ENCODE measurements at regions not wholly inside any gene's neighbourhood (a gene's known extent, or its start where the extent isn't known, plus 50 kb on each side); places are given as distances from the start of the nearest gene placed in this dataset.
"Not testable (repeated sequence)": the region's sequence is repeated elsewhere in the genome, so short reads cannot be mapped to it uniquely, and the experiment has no call there.

DNA sequence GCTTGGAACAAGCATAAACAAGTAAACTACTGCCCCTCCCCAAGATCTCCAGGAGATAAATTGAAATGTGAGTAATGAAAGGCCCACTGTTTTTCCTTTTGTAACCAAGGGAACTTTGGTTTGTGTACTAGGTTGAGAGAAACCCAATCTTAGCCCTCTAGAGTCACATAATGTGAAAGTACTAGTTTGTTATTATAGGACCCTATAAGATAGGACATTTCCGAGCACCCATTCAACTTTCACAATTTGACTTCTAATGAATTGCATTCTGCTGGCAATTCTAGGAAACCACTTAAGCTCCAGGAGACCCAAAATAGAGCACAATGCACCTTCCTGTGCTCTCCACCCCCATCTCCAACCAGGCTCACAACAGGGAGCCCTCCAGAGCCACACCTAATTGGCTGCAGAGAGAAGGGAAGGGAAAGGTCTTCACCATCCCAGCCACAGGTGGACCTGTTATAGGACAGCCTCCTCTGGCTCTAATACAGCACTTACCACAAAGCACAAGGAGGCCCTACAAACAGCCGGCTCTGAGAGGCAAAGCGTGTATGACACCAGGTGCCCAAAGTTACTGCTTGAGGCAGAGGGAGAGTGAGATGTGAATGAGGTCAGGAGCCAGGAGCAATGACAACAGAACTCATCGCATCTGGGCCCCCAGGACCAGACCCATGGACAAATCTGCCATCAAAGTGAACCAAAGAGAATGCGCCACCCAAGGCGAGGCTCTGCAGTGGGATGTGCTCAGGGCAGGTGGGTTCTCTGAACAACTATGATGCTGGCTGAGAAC, 163.3 kb upstream of the NTF3 start:
- no peak for DNase-seq

DNA sequence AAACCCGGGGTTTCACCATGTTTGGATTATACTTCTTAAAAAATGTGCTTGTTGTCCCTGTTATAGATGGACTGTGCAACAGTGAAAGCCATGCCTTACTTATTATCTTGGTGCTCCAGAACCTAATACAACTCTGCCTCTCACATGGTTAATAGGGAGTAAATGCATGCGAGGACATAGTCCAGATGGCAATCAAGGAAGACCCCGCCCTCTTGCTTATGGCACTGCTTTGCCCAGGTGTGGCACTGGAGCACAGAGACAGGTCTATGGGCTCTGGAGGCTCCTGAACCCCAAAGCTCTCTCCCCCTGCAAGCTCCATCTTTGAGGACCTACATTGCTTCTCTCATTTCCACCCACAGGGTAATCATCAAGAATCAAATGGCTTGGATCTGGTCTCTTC, 162.1 kb upstream of the NTF3 start:
- DNase-seq, result no peak

DNA sequence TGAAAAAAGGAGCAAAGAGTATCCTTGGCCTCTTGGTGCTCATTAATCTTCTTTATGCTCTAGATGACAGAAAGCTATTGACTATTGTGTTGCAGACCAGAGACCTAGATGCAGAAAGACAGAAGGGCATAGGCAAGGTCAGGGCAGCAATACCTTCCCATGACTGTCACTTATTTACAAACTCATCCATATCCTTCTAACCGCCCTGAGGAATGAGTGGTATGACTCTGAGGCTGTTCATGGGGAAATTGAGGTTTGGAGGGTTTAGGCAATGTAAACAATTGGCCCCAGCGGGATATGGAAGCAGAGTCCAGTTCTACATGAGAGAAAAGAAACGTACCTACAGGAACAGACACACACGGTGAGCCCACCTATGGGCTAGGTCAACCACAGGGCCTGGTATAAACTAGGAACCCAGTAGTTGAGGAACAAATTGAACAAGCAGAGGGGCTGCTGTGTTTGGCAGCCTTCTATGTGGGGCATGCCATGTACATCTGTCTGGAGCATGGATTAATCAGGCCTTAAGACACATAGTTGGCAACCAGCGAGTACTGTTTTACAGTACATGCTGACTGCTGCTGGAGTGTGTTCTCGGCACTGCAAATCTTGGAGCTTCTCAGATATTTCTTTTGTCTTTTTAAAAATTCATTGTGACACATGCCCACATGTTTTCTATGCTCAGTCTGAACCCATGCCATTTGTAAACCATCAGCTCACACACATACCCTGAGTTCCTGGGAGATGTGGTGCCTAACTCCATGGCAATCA, 159.7 kb upstream of the NTF3 start:
- no peak for DNase-seq

DNA sequence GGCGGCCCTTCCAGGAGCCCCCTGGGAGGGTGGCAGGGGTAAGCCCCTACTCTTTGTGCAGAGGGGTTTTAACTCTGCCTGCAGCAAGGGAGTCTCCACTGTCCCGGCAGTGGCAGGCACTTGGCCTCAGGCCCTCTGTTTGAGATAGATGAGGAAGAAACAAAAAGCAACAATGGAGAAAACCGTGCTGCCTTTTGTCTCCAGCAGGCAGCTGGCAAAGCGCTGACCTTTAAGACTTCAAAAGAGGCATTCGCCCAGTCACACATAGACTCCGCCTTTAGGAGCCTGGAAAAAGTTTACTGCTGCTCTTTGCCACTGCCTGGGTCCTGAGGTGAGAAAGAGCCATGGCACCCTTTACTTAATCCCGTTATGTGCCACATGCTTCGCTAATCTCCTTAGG, 158.2 kb upstream of the NTF3 start:
- DNase-seq, result no peak

DNA sequence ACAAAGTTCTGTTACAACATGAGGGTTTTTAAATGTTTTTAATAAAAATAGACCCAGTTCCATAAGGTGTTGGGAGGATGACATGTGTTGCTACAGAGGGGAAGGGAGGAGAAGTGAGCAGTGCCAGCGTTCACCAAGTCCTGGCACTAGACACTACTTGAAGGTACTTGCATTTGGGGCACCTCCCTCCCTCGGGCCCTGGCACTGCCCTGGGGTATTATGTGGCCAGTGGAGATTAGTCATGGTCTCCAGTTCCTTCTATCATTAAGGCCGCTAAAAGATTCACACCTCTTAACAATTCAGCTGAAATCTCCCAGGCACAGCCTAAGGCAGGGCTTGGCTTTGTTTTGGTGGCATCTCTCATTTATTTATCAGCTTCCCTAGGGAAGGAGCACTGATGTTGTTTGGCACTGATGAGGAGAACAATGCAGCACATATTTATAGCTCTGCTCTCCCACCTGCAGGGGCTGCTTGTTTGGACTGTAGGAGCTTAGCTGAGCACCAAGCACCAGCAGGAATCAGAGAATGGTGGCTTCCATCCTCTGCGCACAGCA, 155.5 kb upstream of the NTF3 start:
- no peak for DNase-seq

DNA sequence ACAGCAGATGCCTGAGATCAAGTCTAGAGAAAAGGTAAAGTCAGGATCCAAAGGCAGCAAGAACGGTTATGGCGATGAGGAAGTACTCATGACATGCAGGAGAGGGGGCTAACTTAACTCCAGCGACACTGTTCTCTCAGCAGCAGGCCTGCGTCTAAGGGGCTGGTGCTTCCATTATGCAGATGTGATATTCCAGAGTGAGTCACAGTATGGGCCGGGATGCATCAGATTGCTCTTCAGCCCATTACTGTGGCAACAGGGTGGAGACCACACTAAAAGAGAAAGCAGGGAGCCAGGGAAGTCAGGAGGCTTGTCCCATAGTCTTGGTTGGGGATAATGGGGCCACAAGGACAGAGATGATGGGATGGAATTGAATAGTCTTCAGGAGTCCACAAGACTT, 151.8 kb upstream of the NTF3 start:
- no peak for DNase-seq

DNA sequence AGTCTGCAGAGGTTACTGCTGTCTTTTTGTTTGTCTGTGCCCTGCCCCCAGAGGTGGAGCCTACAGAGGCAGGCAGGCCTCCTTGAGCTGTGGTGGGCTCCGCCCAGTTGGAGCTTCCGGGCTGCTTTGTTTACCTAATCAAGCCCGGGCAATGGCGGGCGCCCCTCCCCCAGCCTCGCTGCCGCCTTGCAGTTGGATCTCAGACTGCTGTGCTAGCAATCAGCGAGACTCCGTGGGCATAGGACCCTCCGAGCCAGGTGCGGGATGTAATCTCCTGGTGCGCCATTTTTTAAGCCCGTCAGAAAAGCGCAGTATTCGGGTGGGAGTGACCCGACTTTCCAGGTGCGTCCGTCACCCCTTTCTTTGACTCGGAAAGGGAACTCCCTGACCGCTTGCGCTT, 141.5 kb upstream of the NTF3 start:
- not testable (repeated sequence) for DNase-seq

DNA sequence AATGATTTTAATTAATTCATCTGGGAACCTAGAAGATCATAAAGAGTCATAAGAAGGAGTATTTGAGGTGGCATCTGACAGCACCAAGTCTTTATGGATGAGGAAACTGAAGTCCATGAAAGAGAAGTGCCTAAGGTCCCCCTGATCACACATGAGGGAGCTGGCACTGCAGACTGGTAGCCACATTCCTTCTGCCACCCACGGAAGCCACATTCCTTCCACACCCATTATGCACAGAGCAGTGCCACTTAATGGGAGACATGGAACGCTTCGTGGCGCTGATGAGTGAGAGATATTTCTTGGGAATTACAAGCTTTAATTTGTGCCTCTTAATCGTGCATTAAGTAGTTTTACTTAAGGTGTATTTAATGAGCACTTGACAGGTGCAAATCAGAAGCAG, 139.3 kb upstream of the NTF3 start:
- DNase-seq, result no peak

DNA sequence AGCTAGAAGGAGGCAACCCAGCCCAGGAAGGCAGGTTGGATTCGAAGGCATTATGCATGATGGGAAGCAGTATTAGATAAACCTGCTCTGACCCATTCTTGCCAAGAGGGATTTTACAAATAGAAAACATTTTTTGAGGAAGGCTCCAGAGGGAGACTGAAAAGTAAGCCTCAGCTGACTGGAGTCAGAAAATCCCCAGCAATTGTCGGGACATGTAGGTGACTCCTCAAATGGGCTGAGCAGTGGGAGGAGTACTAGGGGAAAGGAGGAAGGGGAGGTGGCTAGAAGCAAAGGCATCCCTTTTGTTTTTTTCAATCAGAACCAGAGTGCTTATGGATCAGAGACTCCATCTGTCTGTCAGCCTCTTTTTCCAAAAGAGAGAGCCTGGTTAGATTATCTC, 138.1 kb upstream of the NTF3 start:
- no peak for DNase-seq

DNA sequence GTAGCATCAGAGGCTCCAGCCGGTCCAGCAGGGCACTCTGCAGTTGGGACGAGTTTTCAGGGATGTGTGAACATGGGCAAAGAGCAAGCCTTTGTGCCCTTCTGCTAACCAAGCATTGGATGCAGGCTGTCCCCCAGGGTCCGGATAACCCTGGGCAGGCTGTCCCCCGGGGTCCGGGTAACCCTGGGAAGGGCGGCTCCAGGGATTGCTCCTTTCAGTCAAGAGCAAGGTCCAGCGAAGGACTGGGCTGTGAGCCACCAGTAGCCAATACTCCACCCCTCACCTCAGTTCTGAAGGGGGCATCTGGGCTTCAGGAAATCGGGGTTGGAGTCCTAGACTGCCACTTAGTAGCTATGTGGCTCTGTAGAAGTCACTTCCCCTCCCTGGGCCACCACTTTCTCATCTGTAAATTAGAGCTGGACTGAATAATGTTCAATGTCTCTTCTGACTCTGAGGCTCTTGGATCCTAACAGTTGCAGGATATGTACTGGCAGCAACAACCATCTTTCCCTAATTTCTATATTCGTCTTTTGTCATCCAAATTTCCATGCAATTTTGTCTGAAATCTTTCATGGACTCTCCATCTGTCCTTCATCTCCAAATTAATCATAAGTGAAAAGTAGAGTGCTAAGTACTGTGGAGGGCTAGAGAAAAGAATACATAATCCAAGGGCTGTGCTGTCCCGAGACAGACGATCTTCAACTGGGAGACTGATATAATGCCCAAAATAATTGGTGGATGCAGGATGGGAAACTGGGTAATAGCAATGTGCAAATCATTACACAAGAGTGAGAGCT, 137.4 kb upstream of the NTF3 start:
- DNase-seq, result no peak

DNA sequence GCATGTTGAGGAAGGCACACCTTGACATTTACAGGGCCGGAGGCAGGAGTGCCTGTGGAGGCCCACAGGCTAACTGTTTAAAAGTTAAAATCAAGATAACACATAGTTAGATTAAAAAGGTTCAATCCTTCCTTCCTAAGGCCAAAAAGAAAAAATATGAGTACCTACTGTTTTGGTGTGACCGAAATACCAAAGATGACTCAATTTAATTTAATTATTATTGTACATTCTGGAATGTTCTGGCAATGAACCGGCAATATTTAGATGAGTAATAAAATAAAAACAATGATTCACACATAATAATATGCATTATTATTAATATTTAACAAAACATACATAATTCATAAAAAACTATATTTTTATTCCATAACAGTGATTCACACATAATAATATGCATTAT, 136.8 kb upstream of the NTF3 start:
- DNase-seq, result no peak

DNA sequence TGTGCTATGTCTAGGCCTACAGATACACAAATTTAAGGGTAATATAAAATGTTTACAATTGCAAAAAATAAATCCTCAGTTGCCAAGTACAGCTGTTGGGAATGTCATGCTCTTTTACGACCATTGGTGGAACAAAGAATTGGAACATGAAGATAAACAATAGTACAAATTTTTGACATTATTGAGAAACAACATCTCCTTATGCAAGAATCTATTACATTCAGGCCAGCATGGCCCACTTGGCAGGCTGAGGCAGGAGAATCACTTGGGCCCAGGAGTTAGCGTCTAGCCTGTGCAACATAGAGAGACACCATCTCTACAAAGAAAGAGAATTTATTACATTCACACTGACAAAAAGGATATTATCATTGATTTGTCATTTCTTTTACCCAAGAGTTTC, 135.9 kb upstream of the NTF3 start:
- no peak for DNase-seq

DNA sequence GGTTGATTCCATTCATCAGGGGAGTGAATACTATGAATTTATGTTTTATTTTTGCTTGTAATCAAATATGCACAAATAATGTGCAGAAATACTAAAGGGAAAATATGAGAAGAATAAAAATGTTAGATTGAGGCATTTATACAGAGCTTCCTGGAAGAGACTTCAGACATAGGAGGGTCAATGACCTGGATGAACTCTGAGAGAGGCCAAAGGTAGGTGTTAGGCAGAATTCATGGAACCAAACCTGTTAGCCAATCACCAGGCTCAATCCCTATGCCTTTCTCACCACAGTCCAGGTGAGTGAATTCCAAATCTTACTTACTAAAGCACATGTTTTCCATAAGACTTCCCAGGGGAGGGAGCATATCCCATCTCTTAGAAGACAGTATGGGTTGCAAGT, 130.4 kb upstream of the NTF3 start:
- no peak for DNase-seq

DNA sequence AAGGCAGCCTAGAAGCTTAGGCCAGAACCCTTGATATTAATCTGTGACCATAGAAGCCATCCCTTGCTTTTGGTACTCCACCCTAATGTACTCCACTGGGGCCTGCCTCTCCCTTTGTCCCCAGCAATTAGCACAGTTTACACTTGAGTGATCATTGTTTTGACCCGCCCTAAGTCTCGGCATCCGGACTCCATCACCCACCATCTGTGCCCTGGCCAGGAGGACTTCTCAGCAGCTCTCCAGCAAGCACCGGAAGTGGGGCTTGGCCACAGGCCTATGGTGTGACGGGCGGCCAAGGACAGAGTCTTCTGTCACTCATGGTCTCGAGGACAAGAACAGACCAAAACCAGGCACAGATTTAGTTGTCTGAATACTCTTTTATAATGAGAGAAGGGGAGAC, 126.5 kb upstream of the NTF3 start:
- DNase-seq, result no peak

DNA sequence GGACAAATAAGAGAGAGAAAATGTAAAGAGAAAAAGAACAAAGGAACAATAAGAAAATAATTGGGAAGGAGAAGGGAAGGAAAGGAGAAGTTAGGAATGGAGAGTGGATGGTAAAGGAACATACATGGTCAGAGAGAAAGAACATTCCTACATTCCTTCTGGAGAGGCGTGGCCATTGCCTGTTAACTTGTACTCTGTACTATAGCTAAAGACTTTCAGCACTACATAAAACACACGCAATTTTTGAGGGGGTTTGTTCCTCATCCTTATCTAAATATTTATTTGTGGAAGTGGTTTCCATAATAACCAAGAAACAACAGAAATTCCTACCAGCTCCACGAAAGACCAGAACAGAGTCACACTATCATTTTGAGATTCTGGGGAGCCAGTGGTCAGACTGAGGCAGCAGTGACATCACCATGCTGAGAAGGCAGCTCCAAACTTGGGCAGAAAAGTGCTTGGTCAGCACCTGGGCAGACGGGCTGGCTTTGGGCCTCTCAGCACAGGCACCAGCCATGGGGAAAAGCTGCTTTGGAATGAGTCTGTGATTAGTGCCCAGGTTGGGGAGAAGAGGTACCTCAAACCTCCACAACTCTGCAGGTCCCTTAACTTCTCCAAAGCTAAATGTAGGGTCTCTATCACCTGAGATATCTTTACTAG, 125.9 kb upstream of the NTF3 start:
- DNase-seq, result no peak

DNA sequence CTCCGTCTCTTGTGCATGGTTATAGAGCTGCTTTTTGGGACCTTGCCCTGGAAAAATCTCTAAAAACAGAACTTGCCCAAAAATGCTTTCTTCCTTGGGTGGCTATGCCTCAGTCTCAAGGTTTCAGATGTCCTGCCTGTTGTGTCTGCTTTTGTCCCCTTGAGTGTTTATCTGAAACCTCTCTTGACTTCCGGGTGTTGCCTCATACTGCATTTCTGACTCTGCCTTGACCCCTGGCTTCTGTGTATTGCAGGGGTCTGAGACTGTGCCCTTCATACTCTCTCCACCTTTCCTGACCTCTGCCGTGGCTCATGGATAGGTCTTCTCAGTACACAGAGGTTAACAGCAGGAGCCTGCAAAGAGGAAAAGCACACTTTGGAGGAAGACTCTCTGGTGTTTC, 124.8 kb upstream of the NTF3 start:
- DNase-seq, result no peak

DNA sequence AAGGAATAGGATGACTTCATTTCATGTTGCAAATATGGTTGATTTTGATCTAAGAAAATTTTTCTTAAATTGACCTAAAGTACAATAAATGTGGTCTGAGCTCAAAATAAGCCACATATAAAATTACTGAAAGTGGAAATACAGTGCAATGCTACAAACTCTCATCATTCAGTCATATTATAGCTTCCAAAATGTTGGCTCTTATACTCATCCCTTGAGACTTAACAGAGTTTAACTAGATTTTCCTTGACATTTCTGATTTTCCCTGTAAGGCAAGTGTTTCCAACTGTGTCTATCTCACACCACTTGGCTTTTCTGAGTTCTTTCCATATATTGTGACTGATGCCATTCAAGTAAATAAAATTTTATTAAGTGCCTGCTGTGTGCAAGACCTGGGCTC, 123.7 kb upstream of the NTF3 start:
- no peak for DNase-seq

DNA sequence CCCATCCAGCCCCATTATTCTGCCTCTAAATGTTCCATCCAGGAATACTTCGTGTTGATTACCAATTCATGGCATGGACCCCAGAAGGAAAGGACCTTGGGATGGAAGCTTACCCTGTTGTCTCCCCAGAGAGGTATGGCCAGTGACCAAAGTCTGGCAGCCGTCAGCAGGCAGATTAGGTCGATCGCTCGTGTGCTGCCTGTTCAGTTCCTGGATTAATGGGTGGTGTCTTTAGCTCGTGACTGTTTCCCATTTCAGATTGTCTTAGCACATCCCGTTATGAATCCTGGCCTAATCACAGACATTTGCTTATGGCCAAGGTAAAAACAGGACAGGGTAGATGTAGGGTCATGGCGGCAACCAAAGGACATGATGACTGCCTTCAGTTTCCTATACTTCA, 122.9 kb upstream of the NTF3 start:
- no peak for DNase-seq

DNA sequence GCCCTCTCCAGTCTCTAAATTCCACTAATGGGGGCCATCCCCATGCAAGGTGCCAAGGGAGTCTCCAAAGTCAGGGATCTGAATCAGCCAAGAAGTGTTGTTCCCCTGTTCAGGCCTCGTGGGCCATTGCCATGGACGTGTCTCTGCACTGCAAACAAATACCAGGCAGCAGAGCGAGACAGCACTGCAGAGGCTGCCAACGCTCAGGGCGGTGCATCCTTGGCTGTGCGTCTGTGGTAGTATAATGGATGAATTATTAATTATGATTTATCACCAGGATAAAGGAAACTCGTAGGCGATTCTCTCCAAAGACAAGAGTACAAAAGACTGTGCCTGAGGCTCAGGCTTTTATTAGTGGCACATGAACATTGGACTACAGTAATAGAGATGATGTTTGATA, 122.3 kb upstream of the NTF3 start:
- DNase-seq, result no peak

DNA sequence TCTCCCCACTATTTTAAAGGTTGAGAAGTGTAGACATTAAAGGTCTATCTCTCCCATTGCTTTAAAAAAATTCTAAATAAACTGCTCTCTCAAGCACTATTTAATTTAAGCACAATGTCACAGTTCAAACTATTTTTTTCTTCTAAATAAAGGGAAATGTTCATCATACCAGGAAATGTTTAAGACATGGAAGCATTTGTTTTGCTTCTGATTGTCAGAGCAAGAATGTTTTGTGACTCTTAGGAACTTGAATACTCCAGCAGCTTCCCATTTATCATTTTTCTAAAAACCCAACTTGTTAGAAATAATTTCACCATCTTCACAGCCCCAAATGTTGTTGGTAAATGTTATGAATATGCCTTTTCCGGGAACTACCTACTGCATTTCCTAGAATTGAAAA, 121.8 kb upstream of the NTF3 start:
- DNase-seq, result no peak

DNA sequence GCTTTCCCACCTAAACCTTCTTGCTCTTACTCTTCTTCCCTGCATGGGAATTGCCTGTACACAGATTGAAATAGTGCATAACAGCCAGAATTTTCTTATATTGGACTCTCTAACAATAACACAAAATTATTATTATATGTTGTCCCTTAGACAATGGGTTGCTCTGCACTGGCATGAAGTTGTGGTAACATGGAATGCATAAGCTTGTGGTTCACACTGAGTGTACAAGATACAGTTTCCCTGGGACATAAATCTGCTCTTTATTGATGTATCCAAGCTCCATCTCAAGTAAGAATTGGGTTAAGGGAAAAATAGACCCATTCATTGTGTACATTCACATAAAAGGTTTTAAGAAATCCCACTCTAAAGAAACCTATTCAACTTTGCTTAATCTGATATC, 114.4 kb upstream of the NTF3 start:
- no peak for DNase-seq

DNA sequence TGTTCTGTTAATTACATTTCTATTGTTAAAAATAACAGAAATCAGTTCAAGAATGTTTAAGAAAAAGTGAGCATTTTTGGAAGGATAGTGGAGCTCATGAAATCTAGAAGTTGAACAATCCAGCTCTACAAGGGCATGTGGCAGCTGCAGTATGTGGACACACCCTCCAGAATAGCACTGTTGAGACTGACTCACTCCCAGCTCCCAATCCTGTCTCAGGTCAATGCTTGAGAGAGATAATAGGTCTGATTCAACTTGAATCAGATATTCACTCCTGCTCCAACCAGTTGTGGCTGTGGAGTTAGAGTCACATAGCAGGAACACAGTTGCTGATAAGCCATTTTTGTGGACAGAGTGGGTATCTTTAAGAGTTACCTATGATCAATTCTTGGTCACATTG, 113.0 kb upstream of the NTF3 start:
- no peak for DNase-seq

Measured in activated CD4-positive, alpha-beta T cell treated with anti-CD3 and anti-CD28 coated beads, Interleukin-10, Interleukin-2, amounts not matched to agents 100 ng/mL and 50 ng/mL, durations not matched to agents 16 hours and 8 hours (primary cell).